Ectodermal cell (in vitro differentiated cells): ENCODE measurements at regions not wholly inside any gene's neighbourhood (a gene's known extent, or its start where the extent isn't known, plus 50 kb on each side); places are given as distances from the start of the nearest gene placed in this dataset.

Experiments
- H3K27ac ChIP-seq: 2 replicates; pipeline ENCODE4 v1.7.0; 2013; ENCODE audit warnings: mild to moderate bottlenecking, low read depth, low read length; ENCODE audit not compliant: insufficient read depth, poor library complexity, severe bottlenecking
- H3K27me3 ChIP-seq: 2 replicates; pipeline ENCODE4 v1.7.0; 2013; ENCODE audit warnings: mild to moderate bottlenecking, low read length; ENCODE audit not compliant: insufficient read depth, control insufficient read depth, poor library complexity, severe bottlenecking
- H3K36me3 ChIP-seq: one replicate; pipeline ENCODE4 v1.7.0; 2013; ENCODE audit warnings: low read length; ENCODE audit not compliant: control insufficient read depth, insufficient read depth
- H3K4me1 ChIP-seq: one replicate; pipeline ENCODE4 v1.7.0; 2013; ENCODE audit warnings: low read length; ENCODE audit not compliant: control insufficient read depth, insufficient read depth
- H3K4me3 ChIP-seq: 2 replicates; pipeline ENCODE4 v1.7.0; 2013; ENCODE audit warnings: low read depth, low read length, control low read depth; ENCODE audit not compliant: insufficient read depth
- H3K9me3 ChIP-seq: 2 replicates; pipeline ENCODE4 v1.7.0; 2013; ENCODE audit warnings: mild to moderate bottlenecking, low read length, moderate library complexity; ENCODE audit not compliant: control insufficient read depth
- WGBS, 2 experiments: methylation state at CpG; one replicate each; pipeline ENCODE4 v1.1.7; 2013; ENCODE audit warnings: missing lambda C conversion rate in 2 of 2; 5-methylcytosine and 5-hydroxymethylcytosine counted together

DNA sequence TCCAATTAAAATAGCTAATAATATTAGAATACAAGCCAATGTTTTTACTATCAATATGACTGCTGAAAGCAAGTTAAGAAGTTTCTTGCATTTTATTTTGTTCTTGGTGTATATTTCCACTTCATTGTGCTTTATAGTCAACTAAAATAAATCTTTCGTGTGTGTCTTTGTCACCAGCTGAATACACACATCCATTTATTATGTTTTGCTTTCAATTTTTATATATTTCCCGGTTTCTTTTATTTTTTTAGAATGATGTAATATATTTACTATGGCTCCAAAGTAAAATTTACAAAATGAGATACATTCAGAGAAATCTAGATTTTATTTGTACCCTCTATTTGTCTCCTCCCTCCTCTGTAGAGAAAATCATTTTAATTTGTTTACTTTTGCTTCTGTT is 495.9 kb upstream of the PAPPA start:
- Histone ChIP-seq H3K4me1 (no peaks in the 10 kb centered on the region), H3K4me3 (no peak overlapping the region), H3K27me3 (no peaks in the 10 kb centered on the region), H3K27ac (no peak overlapping the region), H3K9me3 (no peaks in the 10 kb centered on the region), H3K36me3 (no peaks in the 10 kb centered on the region)
- no CpG with 5 or more reads among the region's 2 CpGs for whole genome bisulfite sequencing, 2 experiments

DNA sequence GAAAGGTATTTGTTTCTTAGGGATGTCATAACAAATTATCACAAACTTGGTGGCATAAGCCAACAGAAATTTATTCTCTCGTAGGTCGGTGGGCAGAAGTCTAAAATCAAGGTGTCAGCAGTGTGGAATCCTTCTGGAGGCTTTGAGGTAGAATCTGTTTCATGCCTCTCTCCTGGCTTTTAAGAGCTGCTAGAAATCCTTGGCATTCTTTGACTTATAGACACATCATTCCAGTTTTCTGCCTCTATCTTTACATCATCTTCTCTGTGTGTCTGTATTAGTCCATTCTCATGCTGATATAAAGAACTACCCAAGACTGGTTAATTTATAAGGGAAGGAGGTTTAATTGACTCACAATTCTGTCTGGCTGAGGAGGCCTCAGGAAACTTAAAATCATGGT is 488.1 kb upstream of the PAPPA start:
- H3K27ac ChIP-seq, result no peak overlapping the region
- no peaks in the 10 kb centered on the region for H3K27me3 ChIP-seq
- H3K4me3 ChIP-seq, result no peak overlapping the region
- 87 to 96% methylated on average over 2 of the region's 2 CpGs for WGBS, 2 experiments
- H3K9me3 ChIP-seq, result no peaks in the 10 kb centered on the region
- H3K4me1 ChIP-seq, result no peaks in the 10 kb centered on the region
- H3K36me3 ChIP-seq, result no peaks in the 10 kb centered on the region

DNA sequence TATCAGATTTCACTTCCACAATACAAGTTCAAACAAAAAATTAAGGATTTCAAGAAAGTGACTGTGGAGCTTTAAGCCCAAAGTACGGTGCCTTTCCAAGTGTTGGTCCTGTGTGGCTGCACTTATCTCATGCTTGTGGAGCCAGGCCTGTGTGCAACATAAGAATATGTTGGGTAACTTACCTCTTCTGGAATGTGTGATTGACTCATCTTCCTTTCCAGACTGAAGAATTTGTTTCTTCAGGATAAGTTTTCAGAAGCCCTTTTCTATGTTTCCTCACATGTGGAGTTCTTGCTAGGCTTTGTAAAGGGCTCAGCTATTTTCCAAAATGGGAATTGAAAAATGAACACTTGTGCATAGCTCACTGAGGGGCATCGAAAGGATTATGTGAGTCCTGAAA is 485.1 kb upstream of the PAPPA start:
- Histone ChIP-seq H3K27me3 (no peaks in the 10 kb centered on the region), H3K9me3 (no peaks in the 10 kb centered on the region), H3K36me3 (no peaks in the 10 kb centered on the region), H3K27ac (no peak overlapping the region), H3K4me3 (no peak overlapping the region), H3K4me1 (no peaks in the 10 kb centered on the region)
- 93 to 98% methylated on average over 2 of the region's 2 CpGs for WGBS, 2 experiments

DNA sequence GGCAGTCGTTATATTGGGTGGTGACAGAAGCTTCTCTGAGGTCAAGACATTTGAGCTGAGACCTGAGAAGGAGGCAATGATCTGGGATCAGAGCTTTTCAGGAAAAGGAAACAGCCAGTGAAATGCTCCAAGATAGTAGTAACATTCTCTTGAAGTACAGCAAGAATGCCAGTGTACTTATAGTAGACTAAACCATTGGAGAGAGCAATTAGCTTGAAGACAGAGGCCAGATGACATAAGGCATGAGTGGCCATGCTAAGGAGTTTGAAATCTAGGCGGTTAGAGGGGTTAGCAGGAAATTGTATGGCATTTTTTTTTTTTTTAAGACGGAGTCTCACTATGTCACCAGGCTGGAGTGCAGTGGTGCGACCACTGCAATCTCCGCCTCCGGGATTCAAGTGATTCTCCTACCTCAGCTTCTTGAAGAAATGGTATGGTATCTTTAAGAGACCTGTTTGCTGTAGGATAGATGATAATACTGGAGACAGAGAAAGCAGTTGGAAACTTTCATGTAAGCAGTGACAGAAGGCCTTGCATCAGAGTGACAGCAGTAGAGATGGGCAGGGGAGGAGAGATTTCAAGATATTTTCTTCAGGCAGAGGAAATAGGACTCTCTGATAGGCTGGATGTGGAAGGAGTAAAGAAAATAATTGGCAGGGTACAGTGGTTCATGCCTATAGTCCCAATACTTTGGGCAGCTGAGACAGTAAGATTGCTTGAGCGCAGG is 482.2 kb upstream of the PAPPA start:
- Histone ChIP-seq H3K9me3 (no peaks in the 10 kb centered on the region), H3K4me1 (no peaks in the 10 kb centered on the region), H3K36me3 (no peaks in the 10 kb centered on the region), H3K27ac (no peak overlapping the region), H3K27me3 (no peaks in the 10 kb centered on the region), H3K4me3 (no peak overlapping the region)
- WGBS, 2 experiments, result 91 to 96% methylated on average over 7 of the region's 7 CpGs

DNA sequence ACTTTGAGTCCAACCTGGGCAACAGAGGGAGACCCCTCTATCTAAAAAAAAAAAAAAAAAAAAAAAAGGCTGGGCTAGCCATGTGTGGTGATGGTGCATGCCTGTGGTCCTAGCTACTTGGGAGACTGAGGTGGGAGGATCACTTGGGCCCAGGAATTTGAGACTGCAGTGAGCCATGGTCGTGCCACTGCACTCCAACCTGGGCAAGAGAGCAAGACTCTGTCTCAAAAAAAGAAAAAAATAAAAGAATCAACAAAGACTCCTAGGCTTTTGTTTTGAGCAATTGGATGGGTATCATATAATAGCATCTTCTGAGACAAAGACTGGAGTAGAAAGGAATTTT is 481.7 kb upstream of the PAPPA start:
- WGBS, 2 experiments, result 100% methylated on average over 1 of the region's 1 CpG
- Histone ChIP-seq H3K9me3 (no peaks in the 10 kb centered on the region), H3K27me3 (no peaks in the 10 kb centered on the region), H3K27ac (no peak overlapping the region), H3K4me3 (no peak overlapping the region), H3K36me3 (no peaks in the 10 kb centered on the region), H3K4me1 (no peaks in the 10 kb centered on the region)

DNA sequence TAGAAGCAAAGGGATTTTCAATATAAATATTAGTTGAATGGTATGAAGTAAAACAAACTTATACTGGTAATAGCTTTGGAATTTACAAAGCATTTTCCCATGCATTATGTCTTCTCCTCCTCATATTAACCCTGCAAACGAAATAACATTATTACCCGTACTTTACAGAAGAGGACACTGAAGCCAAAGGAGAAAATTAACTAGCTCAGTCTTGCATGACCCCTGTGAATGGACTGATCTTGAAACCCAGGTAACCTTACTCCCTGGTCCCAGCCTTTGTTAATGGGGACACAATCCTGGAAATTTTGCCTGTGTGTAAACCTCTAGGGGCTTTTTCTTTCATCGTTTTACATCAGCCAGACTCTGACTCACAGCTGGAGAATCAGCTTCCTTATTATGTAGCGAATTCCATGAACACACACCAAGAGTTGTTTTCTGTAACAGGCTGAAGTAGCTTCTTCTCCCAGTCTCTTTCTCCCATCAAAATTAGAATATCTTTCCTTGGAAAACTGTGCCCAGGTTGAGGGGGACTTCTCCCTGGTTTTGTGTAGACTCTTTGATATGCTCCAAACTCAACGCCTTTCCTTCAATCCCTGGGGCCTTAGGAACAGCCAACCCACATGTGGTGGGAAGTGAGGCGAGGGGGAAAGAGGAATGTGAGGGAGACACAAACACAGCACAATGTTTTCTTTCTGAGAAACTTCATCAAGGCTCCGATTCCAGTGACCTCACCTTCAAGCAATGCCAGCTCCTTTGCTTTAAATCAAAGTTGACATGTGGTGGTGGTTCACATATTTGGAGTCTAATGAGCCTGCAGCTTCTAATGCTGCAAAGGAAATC is 480.9 kb upstream of the PAPPA start:
- Histone ChIP-seq H3K36me3 (no peaks in the 10 kb centered on the region), H3K4me3 (no peak overlapping the region), H3K4me1 (no peaks in the 10 kb centered on the region), H3K9me3 (no peaks in the 10 kb centered on the region), H3K27me3 (no peaks in the 10 kb centered on the region), H3K27ac (peak overlapping the region; percentile 51)
- 81 to 84% methylated on average over 6 to 7 of the region's 7 CpGs for WGBS, 2 experiments

DNA sequence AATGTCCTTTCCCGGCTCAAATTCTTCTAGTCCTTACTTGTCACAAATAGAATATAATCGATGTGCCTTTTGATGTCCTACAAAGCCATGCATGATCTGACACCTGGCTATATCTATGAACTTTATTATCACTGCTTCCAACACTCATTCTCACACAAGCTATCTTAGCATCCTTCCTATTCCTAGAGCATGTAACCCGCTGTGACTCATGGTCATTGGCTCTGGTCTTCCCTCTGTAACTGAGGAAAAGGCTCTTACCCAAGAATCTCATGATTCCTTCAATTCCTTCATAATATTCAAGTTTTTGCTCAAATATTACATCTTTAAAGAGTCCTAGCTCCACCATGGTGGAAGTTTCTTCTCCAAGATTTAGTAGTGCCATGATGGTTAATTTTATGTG is 480.0 kb upstream of the PAPPA start:
- no peak overlapping the region for H3K27ac ChIP-seq
- H3K9me3 ChIP-seq, result no peaks in the 10 kb centered on the region
- no peak overlapping the region for H3K4me3 ChIP-seq
- WGBS, 2 experiments, result 94 to 97% methylated on average over 3 of the region's 3 CpGs
- no peaks in the 10 kb centered on the region for H3K4me1 ChIP-seq
- H3K27me3 ChIP-seq, result no peaks in the 10 kb centered on the region
- no peaks in the 10 kb centered on the region for H3K36me3 ChIP-seq

DNA sequence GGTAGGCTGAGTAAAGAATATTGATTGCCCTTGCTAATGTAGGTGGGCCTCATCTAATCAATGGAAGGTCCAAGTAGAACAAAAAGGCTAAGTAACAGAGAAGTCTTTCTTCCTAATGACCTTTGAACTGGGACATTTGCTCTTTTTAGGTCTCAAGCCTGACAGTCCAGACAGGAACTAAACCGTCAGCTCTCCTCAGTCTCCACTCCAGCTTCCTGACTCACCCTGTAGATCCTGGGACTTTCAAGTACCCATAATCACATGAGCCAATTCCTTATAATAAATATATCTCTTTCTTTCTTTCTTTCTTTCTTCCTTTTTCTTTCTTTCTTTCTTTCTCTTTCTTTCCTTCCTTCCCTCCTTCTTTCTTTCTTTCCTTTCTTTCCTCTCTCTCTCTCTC is 479.5 kb upstream of the PAPPA start:
- no peak overlapping the region for H3K4me3 ChIP-seq
- H3K36me3 ChIP-seq, result no peaks in the 10 kb centered on the region
- WGBS, 2 experiments, result 41 to 47% methylated on average over 1 of the region's 1 CpG
- no peak overlapping the region for H3K27ac ChIP-seq
- no peaks in the 10 kb centered on the region for H3K4me1 ChIP-seq
- no peaks in the 10 kb centered on the region for H3K27me3 ChIP-seq
- no peaks in the 10 kb centered on the region for H3K9me3 ChIP-seq

DNA sequence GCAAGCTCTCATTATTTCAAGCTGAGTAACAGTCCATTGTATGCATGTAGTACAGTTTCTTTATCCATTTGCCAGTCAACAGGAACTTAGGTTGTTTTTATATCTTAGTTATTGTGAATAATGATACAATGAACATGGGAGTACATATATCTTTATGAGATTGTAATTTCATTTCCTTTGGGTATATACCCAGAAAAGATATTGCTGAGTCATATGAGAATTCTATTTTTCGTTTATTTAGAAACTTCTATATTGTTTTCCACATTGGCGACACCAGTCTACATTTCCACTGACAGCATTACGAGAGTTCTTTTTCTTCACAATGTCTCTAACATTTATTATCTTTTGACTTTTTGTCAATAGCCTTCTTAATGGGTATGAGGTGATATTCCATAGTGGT is 477.8 kb upstream of the PAPPA start:
- Histone ChIP-seq H3K4me3 (no peak overlapping the region), H3K9me3 (no peaks in the 10 kb centered on the region), H3K4me1 (no peaks in the 10 kb centered on the region), H3K36me3 (no peaks in the 10 kb centered on the region), H3K27me3 (no peaks in the 10 kb centered on the region), H3K27ac (no peak overlapping the region)
- WGBS, 2 experiments, result 97 to 100% methylated on average over 3 of the region's 3 CpGs

DNA sequence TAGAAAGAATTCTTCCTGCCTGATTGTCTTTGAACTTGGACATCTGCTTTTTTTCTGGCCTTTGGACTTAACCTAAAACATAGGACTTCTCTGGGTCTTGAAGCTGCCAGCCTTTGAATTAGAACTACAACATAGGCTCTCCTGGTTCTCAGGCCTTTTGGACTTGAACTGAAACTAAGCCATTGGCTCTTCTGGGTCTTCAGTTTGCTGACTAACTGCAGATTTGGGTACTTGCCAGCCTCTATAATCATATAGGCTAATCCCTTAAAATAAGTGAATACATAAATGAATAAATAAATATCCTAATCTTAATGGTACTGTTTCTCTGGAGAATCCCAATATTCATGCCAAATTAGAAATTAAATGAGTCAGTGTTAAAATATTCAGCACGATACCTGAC is 473.4 kb upstream of the PAPPA start:
- no peak overlapping the region for H3K27ac ChIP-seq
- H3K27me3 ChIP-seq, result no peaks in the 10 kb centered on the region
- WGBS, 2 experiments, result 100% methylated on average over 1 of the region's 1 CpG; no CpG with 5 or more reads in 1 of the 2 experiments
- H3K36me3 ChIP-seq, result no peaks in the 10 kb centered on the region
- no peaks in the 10 kb centered on the region for H3K4me1 ChIP-seq
- H3K4me3 ChIP-seq, result no peak overlapping the region
- H3K9me3 ChIP-seq, result no peaks in the 10 kb centered on the region
